ENCODE measurements at regions not wholly inside any gene's neighbourhood (a gene's known extent, or its start where the extent isn't known, plus 50 kb on each side); places are given as distances from the start of the nearest gene placed in this dataset.

- Histone ChIP-seq H3K27ac (ENCODE audit: low read depth, low read length, poor library complexity, severe bottlenecking) (no peak overlapping the region), H3K4me2 (ENCODE audit: low read length) (no peak overlapping the region), H3K9me2 (ENCODE audit: low read depth, low read length) (no peaks in the 10 kb centered on the region), H3K9me3 (ENCODE audit: low read length) (no peaks in the 10 kb centered on the region), H3K79me2 (ENCODE audit: insufficient read depth, low read length) (no peaks in the 10 kb centered on the region), H2AFZ (ENCODE audit: low read length) (no peak overlapping the region), H4K20me1 (ENCODE audit: insufficient read depth, low read length) (no peaks in the 10 kb centered on the region), H3K4me3 (ENCODE audit: low read depth, low read length, poor library complexity, severe bottlenecking) (no peak overlapping the region), H3K9ac (ENCODE audit: low read length) (no peak overlapping the region), H3K36me3 (ENCODE audit: insufficient read depth, low read length) (no peaks in the 10 kb centered on the region), H3K4me1 (ENCODE audit: insufficient read depth, low read length, severe bottlenecking) (no peaks in the 10 kb centered on the region), H3F3A (ENCODE audit: insufficient read depth, low read length) (no peaks in the 10 kb centered on the region), H3K27me3 (ENCODE audit: insufficient read depth, low read length) (no peaks in the 10 kb centered on the region)
- TF ChIP-seq, protein P1, sequence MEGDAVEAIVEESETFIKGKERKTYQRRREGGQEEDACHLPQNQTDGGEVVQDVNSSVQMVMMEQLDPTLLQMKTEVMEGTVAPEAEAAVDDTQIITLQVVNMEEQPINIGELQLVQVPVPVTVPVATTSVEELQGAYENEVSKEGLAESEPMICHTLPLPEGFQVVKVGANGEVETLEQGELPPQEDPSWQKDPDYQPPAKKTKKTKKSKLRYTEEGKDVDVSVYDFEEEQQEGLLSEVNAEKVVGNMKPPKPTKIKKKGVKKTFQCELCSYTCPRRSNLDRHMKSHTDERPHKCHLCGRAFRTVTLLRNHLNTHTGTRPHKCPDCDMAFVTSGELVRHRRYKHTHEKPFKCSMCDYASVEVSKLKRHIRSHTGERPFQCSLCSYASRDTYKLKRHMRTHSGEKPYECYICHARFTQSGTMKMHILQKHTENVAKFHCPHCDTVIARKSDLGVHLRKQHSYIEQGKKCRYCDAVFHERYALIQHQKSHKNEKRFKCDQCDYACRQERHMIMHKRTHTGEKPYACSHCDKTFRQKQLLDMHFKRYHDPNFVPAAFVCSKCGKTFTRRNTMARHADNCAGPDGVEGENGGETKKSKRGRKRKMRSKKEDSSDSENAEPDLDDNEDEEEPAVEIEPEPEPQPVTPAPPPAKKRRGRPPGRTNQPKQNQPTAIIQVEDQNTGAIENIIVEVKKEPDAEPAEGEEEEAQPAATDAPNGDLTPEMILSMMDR (IDR thresholded peaks at IDR 0.05; ENCODE audit: low read length), result peak; percentile 22; the same call in 1 of the 2 replicates
- TF ChIP-seq EZH2 (IDR thresholded peaks at IDR 0.05; ENCODE audit: borderline replicate concordance, low read length), result no peak
Measured at GRCh38 chr4:137069473-137069872, 462.8 kb downstream of the PCDH18 start.

GRCh38 chr4:137067735-137068134 is 464.6 kb downstream of the PCDH18 start:
- Histone ChIP-seq H3K27ac (ENCODE audit: low read depth, low read length, poor library complexity, severe bottlenecking) (no peak overlapping the region), H3K4me1 (ENCODE audit: insufficient read depth, low read length, severe bottlenecking) (no peaks in the 10 kb centered on the region), H3K79me2 (ENCODE audit: insufficient read depth, low read length) (no peaks in the 10 kb centered on the region), H3K4me2 (ENCODE audit: low read length) (no peak overlapping the region), H3K9me2 (ENCODE audit: low read depth, low read length) (no peaks in the 10 kb centered on the region), H3F3A (ENCODE audit: insufficient read depth, low read length) (no peaks in the 10 kb centered on the region), H3K27me3 (ENCODE audit: insufficient read depth, low read length) (no peaks in the 10 kb centered on the region), H3K9me3 (ENCODE audit: low read length) (no peaks in the 10 kb centered on the region), H3K4me3 (ENCODE audit: low read depth, low read length, poor library complexity, severe bottlenecking) (no peak overlapping the region), H3K9ac (ENCODE audit: low read length) (no peak overlapping the region), H2AFZ (ENCODE audit: low read length) (no peak overlapping the region), H3K36me3 (ENCODE audit: insufficient read depth, low read length) (no peaks in the 10 kb centered on the region), H4K20me1 (ENCODE audit: insufficient read depth, low read length) (no peaks in the 10 kb centered on the region)
- no peak for TF ChIP-seq EZH2 (IDR thresholded peaks at IDR 0.05; ENCODE audit: borderline replicate concordance, low read length)
- TF ChIP-seq, protein P1 (IDR thresholded peaks at IDR 0.05; ENCODE audit: low read length), result no peak

DNA sequence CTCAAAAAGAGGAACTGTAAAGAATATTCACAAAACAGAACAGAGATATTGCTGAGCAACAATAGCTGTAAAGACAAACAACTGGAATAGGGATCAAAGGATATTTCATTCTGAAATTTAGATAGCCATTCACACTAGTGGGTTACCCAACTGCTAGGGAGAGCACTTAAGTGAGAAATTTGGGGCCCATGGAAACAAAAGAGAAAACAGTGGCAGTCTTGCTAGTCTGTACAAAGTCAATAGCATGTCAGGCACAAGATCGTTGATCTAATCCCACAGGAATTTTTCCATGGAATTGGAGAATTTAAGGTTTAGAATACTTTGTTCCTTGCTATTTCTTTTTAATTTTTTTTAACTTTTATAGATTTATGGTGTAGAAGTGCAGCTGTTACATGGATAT is 467.0 kb downstream of the PCDH18 start:
- Histone ChIP-seq H3K4me2 (ENCODE audit: low read length) (no peak overlapping the region), H3K9me3 (ENCODE audit: low read length) (no peaks in the 10 kb centered on the region), H3K9ac (ENCODE audit: low read length) (no peak overlapping the region), H3K27ac (ENCODE audit: low read depth, low read length, poor library complexity, severe bottlenecking) (no peak overlapping the region), H2AFZ (ENCODE audit: low read length) (no peak overlapping the region), H3K9me2 (ENCODE audit: low read depth, low read length) (no peaks in the 10 kb centered on the region), H4K20me1 (ENCODE audit: insufficient read depth, low read length) (no peaks in the 10 kb centered on the region), H3K4me3 (ENCODE audit: low read depth, low read length, poor library complexity, severe bottlenecking) (no peak overlapping the region), H3F3A (ENCODE audit: insufficient read depth, low read length) (no peaks in the 10 kb centered on the region), H3K79me2 (ENCODE audit: insufficient read depth, low read length) (no peaks in the 10 kb centered on the region), H3K27me3 (ENCODE audit: insufficient read depth, low read length) (no peaks in the 10 kb centered on the region), H3K36me3 (ENCODE audit: insufficient read depth, low read length) (no peaks in the 10 kb centered on the region), H3K4me1 (ENCODE audit: insufficient read depth, low read length, severe bottlenecking) (no peaks in the 10 kb centered on the region)
- TF ChIP-seq EZH2 (IDR thresholded peaks at IDR 0.05; ENCODE audit: borderline replicate concordance, low read length), result no peak
- TF ChIP-seq, protein P1 (IDR thresholded peaks at IDR 0.05; ENCODE audit: low read length), result no peak

All from OCI-LY1 (cell line).